Astrocyte of the cerebellum (primary cell): ENCODE measurements at regions not wholly inside any gene's neighbourhood (a gene's known extent, or its start where the extent isn't known, plus 50 kb on each side); places are given as distances from the start of the nearest gene placed in this dataset.

ENCODE experiments used
- DNase-seq: peaks from one replicate; pipeline ENCODE4 v3.0.0-alpha.2; 2011; ENCODE audit warnings: low read depth
- H3K4me3 ChIP-seq: 2 replicates; pipeline ENCODE4 v1.5.1; 2011; ENCODE audit warnings: mild to moderate bottlenecking, low read depth, low read length, moderate library complexity
- in situ Hi-C: cut with HindIII; loops from 2 replicates; pipeline ENCODE4 v1.10.0; 2017; ENCODE audit warnings: low sequenced_read_pairs
- TF ChIP-seq, protein P1 (sequence below): IDR thresholded peaks from 2 replicates; pipeline ENCODE4 v1.5.1; 2012; ENCODE audit warnings: low read length, low read depth, moderate library complexity, mild to moderate bottlenecking; ENCODE audit errors: missing control alignments

GRCh38 chr2:22397847-22398246, 987.1 kb upstream of the KLHL29 start:
- in situ Hi-C loops: no loop called here
- TF ChIP-seq, protein P1, sequence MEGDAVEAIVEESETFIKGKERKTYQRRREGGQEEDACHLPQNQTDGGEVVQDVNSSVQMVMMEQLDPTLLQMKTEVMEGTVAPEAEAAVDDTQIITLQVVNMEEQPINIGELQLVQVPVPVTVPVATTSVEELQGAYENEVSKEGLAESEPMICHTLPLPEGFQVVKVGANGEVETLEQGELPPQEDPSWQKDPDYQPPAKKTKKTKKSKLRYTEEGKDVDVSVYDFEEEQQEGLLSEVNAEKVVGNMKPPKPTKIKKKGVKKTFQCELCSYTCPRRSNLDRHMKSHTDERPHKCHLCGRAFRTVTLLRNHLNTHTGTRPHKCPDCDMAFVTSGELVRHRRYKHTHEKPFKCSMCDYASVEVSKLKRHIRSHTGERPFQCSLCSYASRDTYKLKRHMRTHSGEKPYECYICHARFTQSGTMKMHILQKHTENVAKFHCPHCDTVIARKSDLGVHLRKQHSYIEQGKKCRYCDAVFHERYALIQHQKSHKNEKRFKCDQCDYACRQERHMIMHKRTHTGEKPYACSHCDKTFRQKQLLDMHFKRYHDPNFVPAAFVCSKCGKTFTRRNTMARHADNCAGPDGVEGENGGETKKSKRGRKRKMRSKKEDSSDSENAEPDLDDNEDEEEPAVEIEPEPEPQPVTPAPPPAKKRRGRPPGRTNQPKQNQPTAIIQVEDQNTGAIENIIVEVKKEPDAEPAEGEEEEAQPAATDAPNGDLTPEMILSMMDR: no peak
- H3K4me3 ChIP-seq: no peak overlapping the region
- no peak for DNase-seq

GRCh38 chr2:22403748-22404147, 981.2 kb upstream of the KLHL29 start:
- no peak overlapping the region for H3K4me3 ChIP-seq
- DNase-seq: no peak
- in situ Hi-C loops: no loop called here
- TF ChIP-seq, protein P1: no peak

DNA sequence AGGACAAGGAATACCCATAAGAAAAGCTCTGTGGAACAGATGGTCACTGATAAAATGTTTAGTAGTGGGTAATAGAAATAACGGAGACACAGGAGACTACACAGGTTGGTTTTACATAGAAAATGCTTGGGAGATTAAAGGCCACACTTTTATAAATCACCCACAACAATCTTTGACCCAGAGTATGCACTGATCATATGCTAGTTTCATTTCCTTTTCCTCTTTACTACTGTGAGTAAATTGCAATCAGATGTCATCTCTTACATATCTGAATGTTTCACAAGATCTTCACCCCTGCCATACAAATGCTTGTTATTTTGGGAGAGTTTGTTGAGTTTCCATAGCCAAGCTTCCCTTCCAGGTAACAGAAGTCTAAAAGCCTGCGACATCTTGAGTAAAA, 978.4 kb upstream of the KLHL29 start:
- DNase-seq: no peak
- H3K4me3 ChIP-seq: no peak overlapping the region
- TF ChIP-seq, protein P1: no peak
- in situ Hi-C loops: no loop called here

- no peak for DNase-seq
- in situ Hi-C loops: no loop called here
- H3K4me3 ChIP-seq: no peak overlapping the region
- TF ChIP-seq, protein P1: no peak
Measured at GRCh38 chr2:22420076-22420475, 964.9 kb upstream of the KLHL29 start.

GRCh38 chr2:22442051-22442450, 942.9 kb upstream of the KLHL29 start:
- in situ Hi-C loops: no loop called here
- TF ChIP-seq, protein P1: no peak
- H3K4me3 ChIP-seq: no peak overlapping the region
- DNase-seq: no peak

DNA sequence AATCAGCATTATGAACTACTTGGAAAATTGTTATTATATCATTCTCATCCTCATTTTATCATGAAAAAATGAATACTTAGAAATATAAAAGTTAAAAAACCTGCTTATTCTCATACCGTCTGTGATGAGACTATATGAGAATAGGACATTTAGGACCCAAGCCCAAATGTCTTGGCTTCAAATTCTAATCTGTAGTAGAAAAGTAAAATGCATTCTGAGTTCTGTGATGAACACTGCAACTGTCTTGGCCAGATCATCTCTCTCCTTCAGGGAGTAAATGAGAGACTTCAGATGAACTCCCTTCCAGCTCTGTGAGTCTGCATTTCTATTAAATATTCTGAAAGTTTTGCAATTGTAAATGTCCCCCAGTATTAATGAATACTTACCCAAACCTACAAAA, 940.7 kb upstream of the KLHL29 start:
- in situ Hi-C loops: no loop called here
- H3K4me3 ChIP-seq: no peak overlapping the region
- TF ChIP-seq, protein P1: no peak
- DNase-seq: no peak

GRCh38 chr2:22449696-22450095, 935.3 kb upstream of the KLHL29 start:
- H3K4me3 ChIP-seq: no peak overlapping the region
- in situ Hi-C loops: no loop called here
- DNase-seq: no peak
- TF ChIP-seq, protein P1: no peak
